Panc1 (cell line): ENCODE measurements at regions not wholly inside any gene's neighbourhood (a gene's known extent, or its start where the extent isn't known, plus 50 kb on each side); places are given as distances from the start of the nearest gene placed in this dataset. TPM values are rescaled to one million over a fixed set of nuclear protein-coding genes. Genes with fewer than 3 reads are reported as not detected.
"Not testable (repeated sequence)": the region's sequence is repeated elsewhere in the genome, so short reads cannot be mapped to it uniquely, and the experiment has no call there.

Experiments
- ATAC-seq: fragments of 200-7000 bp; cut with Tn5 transposase; 2 replicates; pipeline ENCODE4 v1.9.1; 2020; ENCODE audit warnings: mild to moderate bottlenecking, moderate library complexity
- BruUV-seq: library from RNA; stranded (reverse); fragments of 400-500 nt; replicated peaks from 2 replicates; lab custom pipeline; 2021; lab: Mats Ljungman, UMichigan
- CTCF ChIA-PET: fragments of 300-600 bp; sonication (Branson Sonifier 250); formaldehyde crosslinking; loops from one replicate; lab custom pipeline; 2022; ENCODE audit warnings: antibody characterized with exemption; lab: Charles Lee
- POLR2A ChIA-PET: fragments of 300-600 bp; sonication (Branson Sonifier 250); formaldehyde crosslinking; loops from one replicate; lab custom pipeline; 2022; ENCODE audit warnings: antibody characterized with exemption; lab: Charles Lee
- DNase-seq: peaks from one replicate; pipeline ENCODE4 v3.0.0-alpha.2; 2010; ENCODE audit warnings: low read depth, low spot score
- H3K27ac ChIP-seq: 2 replicates; pipeline ENCODE4 v1.5.1; 2011; ENCODE audit warnings: mild to moderate bottlenecking, low read length, inconsistent platforms
- H3K27me3 ChIP-seq: fragments of 200-500 bp; sonication (Bioruptor generic); 2 replicates; pipeline ENCODE4 v1.6.0; 2014; ENCODE audit warnings: low read length, inconsistent platforms; ENCODE audit not compliant: control insufficient read depth, insufficient read depth
- H3K36me3 ChIP-seq: fragments of 200-500 bp; sonication (Bioruptor generic); 2 replicates; pipeline ENCODE4 v1.5.1; 2014; ENCODE audit warnings: inconsistent platforms, mild to moderate bottlenecking, low read length, moderate library complexity; ENCODE audit not compliant: control insufficient read depth, insufficient read depth
- H3K4me1 ChIP-seq: 2 replicates; pipeline ENCODE4 v1.5.1; 2011; ENCODE audit warnings: inconsistent platforms, mild to moderate bottlenecking, low read length, moderate library complexity; ENCODE audit not compliant: control insufficient read depth, insufficient read depth
- H3K4me3 ChIP-seq, 2 experiments: 2 replicates each; pipeline ENCODE4 v1.5.1; 2011 to 2012; ENCODE audit warnings: low read depth in 2 of 2, low read length in 2 of 2, mild to moderate bottlenecking in 2 of 2, inconsistent platforms in 1 of 2, moderate library complexity in 1 of 2
- H3K9me3 ChIP-seq: fragments of 200-500 bp; sonication (Bioruptor generic); 2 replicates; pipeline ENCODE4 v1.5.1; 2014; ENCODE audit warnings: low read depth, mild to moderate bottlenecking, inconsistent platforms, low read length, moderate library complexity; ENCODE audit not compliant: control insufficient read depth, insufficient read depth
- in situ Hi-C: cut with HindIII; loops from 2 replicates; pipeline ENCODE4 v1.10.0; 2016; ENCODE audit warnings: low sequenced_read_pairs, low pct_unique_long_range_greater_than_20kb
- intact Hi-C: fragments of 100-400 bp; cut with micrococcal nuclease; formaldehyde crosslinking; loops from one replicate; pipeline ENCODE4 v1.10.0; 2022; ENCODE audit not compliant: unreplicated experiment
- microRNA-seq: library from miRNA; unstranded; fragments of <30 nt; microRNA quantifications from one replicate; pipeline ENCODE4 v1.1.0, GENCODE V29; 2020; ENCODE audit not compliant: unreplicated experiment

DNA sequence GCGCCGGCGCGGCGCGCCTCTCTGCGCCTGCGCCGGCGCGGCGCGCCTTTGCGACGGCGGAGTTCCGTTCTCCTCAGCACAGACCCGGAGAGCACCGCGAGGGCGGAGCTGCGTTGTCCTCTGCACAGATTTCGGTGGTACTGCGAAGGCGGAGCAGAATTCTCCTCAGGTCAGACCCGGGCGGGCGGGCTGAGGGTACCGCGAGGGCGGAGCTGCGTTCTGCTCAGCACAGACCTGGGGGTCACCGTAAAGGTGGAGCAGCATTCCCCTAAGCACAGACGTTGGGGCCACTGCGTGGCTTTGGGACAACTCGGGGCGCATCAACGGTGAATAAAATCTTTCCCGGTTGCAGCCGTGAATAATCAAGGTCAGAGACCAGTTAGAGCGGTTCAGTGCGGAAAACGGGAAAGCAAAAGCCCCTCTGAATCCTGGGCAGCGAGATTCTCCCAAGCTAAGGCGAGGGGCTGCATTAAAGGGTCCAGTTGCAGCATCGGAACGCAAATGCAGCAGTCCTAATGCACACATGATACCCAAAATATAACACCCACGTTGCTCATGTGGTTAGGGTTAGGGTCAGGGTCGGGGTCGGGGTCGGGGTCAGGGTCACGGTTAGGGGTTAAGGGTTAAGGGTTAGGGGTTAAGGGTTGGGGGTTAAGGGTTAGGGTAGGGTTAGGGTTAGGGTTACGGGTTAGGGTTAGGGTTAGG lies 168.4 kb downstream of the OR4F15 start:
- H3K36me3 ChIP-seq, H3K4me1 ChIP-seq, BruUV-seq, in situ Hi-C loops, H3K4me3 ChIP-seq, POLR2A ChIA-PET, H3K27ac ChIP-seq, CTCF ChIA-PET, H3K27me3 ChIP-seq, intact Hi-C loops, H3K9me3 ChIP-seq: not testable (repeated sequence)
- DNase-seq (peak; percentile 24), ATAC-seq (peak; percentile 73)

Small RNA genes in the stretch of these regions (microRNA-seq; reads per million reads assigned to microRNA genes)
- not detected for gene MIR1302-10
- not detected for gene MIR6859-3
